H9 (cell line): ENCODE measurements at regions not wholly inside any gene's neighbourhood (a gene's known extent, or its start where the extent isn't known, plus 50 kb on each side); places are given as distances from the start of the nearest gene placed in this dataset.

Experiments used
- DNase-seq: peaks from one replicate; pipeline ENCODE4 v3.0.0-alpha.2; 2017
- H2AFZ ChIP-seq: one replicate; pipeline ENCODE4 v1.6.1; 2013; ENCODE audit warnings: mild to moderate bottlenecking, low read length, control low read depth, moderate library complexity
- H2AK5ac ChIP-seq: 2 replicates; pipeline ENCODE4 v1.6.1; 2013; ENCODE audit warnings: low read length, control low read depth, mixed read lengths; ENCODE audit not compliant: insufficient read length
- H2BK120ac ChIP-seq: one replicate; pipeline ENCODE4 v1.6.1; 2013; ENCODE audit warnings: low read depth, mild to moderate bottlenecking, low read length, control low read depth, inconsistent platforms; ENCODE audit not compliant: poor library complexity, severe bottlenecking
- H2BK12ac ChIP-seq: 2 replicates; pipeline ENCODE4 v1.6.1; 2013; ENCODE audit warnings: low read length, control low read depth, mixed read lengths, low read depth; ENCODE audit not compliant: insufficient read length
- H2BK15ac ChIP-seq: 2 replicates; pipeline ENCODE4 v1.6.1; 2013; ENCODE audit warnings: low read depth, low read length, control low read depth
- H2BK20ac ChIP-seq: one replicate; pipeline ENCODE4 v1.6.1; 2013; ENCODE audit warnings: low read depth, mild to moderate bottlenecking, low read length, control low read depth, inconsistent platforms; ENCODE audit not compliant: poor library complexity, severe bottlenecking
- H2BK5ac ChIP-seq: 2 replicates; pipeline ENCODE4 v1.6.1; 2013; ENCODE audit warnings: low read length, control low read depth, mixed read lengths; ENCODE audit not compliant: insufficient read length
- H3K14ac ChIP-seq: 2 replicates; pipeline ENCODE4 v1.6.1; 2013; ENCODE audit warnings: low read length, control low read depth; ENCODE audit not compliant: insufficient read depth
- H3K18ac ChIP-seq: 2 replicates; pipeline ENCODE4 v1.6.1; 2013; ENCODE audit warnings: low read depth, mild to moderate bottlenecking, mixed read lengths, low read length, control low read depth; ENCODE audit not compliant: insufficient read length
- H3K23ac ChIP-seq: 2 replicates; pipeline ENCODE4 v1.6.1; 2013; ENCODE audit warnings: low read length, control low read depth, mixed read lengths, low read depth; ENCODE audit not compliant: insufficient read length
- H3K23me2 ChIP-seq: 2 replicates; pipeline ENCODE4 v1.6.1; 2013; ENCODE audit warnings: low read depth, mild to moderate bottlenecking, mixed read lengths, low read length, control low read depth; ENCODE audit not compliant: insufficient read length, poor library complexity, severe bottlenecking
- H3K27ac ChIP-seq: 2 replicates; pipeline ENCODE4 v1.5.1; 2013; ENCODE audit warnings: low read length, control low read depth, mixed read lengths, low read depth; ENCODE audit not compliant: insufficient read length
- H3K27me3 ChIP-seq: 2 replicates; pipeline ENCODE4 v1.6.1; 2013; ENCODE audit warnings: low read length, control low read depth, inconsistent platforms; ENCODE audit not compliant: insufficient read depth
- H3K4ac ChIP-seq: 2 replicates; pipeline ENCODE4 v1.6.1; 2013; ENCODE audit warnings: low read depth, mild to moderate bottlenecking, control low read depth, inconsistent platforms, low read length, moderate library complexity
- H3K4me1 ChIP-seq: 2 replicates; pipeline ENCODE4 v1.6.1; 2013; ENCODE audit warnings: low read length, control low read depth, inconsistent platforms; ENCODE audit not compliant: insufficient read depth
- H3K4me2 ChIP-seq: 2 replicates; pipeline ENCODE4 v1.6.1; 2013; ENCODE audit warnings: low read length, control low read depth, mixed read lengths; ENCODE audit not compliant: insufficient read length, insufficient read depth
- H3K56ac ChIP-seq: 2 replicates; pipeline ENCODE4 v1.6.1; 2013; ENCODE audit warnings: low read depth, mild to moderate bottlenecking, mixed read lengths, low read length, control low read depth; ENCODE audit not compliant: insufficient read length
- H3K79me1 ChIP-seq: 2 replicates; pipeline ENCODE4 v1.6.1; 2013; ENCODE audit warnings: low read depth, mild to moderate bottlenecking, moderate library complexity, low read length, control low read depth, inconsistent platforms; ENCODE audit not compliant: insufficient read depth, poor library complexity, severe bottlenecking
- H3K79me2 ChIP-seq: 2 replicates; pipeline ENCODE4 v1.6.1; 2013; ENCODE audit warnings: low read length, control low read depth, inconsistent platforms; ENCODE audit not compliant: insufficient read depth
- H3K9ac ChIP-seq: 2 replicates; pipeline ENCODE4 v1.6.1; 2013; ENCODE audit warnings: low read length, control low read depth, mixed read lengths; ENCODE audit not compliant: insufficient read length; ENCODE audit errors: extremely low read depth
- H3K9me3 ChIP-seq: one replicate; pipeline ENCODE4 v1.6.1; 2013; ENCODE audit warnings: low read depth, low read length, inconsistent platforms; ENCODE audit not compliant: control insufficient read depth
- H3T11ph ChIP-seq: one replicate; pipeline ENCODE4 v1.6.1; 2013; ENCODE audit warnings: mild to moderate bottlenecking, low read length, control low read depth, inconsistent platforms
- H4K20me1 ChIP-seq: one replicate; pipeline ENCODE4 v1.6.1; 2013; ENCODE audit not compliant: control insufficient read depth, insufficient read length, insufficient read depth
- H4K5ac ChIP-seq: 2 replicates; pipeline ENCODE4 v1.6.1; 2013; ENCODE audit warnings: low read depth, mild to moderate bottlenecking, mixed read lengths, low read length, control low read depth; ENCODE audit not compliant: insufficient read length
- H4K8ac ChIP-seq: replicated peaks from 2 replicates; pipeline ENCODE4 v1.6.1; 2013; ENCODE audit warnings: low read length, control low read depth, mixed read lengths, low read depth; ENCODE audit not compliant: insufficient read length
- H4K91ac ChIP-seq: 2 replicates; pipeline ENCODE4 v1.6.1; 2013; ENCODE audit warnings: low read depth, mild to moderate bottlenecking, moderate library complexity, mixed read lengths, low read length, control low read depth; ENCODE audit not compliant: insufficient read length
- H3K27ac Mint-ChIP-seq, 3 experiments: 2 replicates in 2 of 3; 3 replicates in 1 of 3; pipeline ENCODE4 v1.8.0; 2020 to 2021; ENCODE audit warnings: mixed read lengths in 3 of 3, mild to moderate bottlenecking in 1 of 3, moderate library complexity in 1 of 3
- H3K27me3 Mint-ChIP-seq: 2 replicates; pipeline ENCODE4 v1.8.0; 2021; ENCODE audit warnings: low read depth, mild to moderate bottlenecking, moderate library complexity, mixed read lengths
- H3K36me3 Mint-ChIP-seq, 3 experiments: 2 replicates in 2 of 3; 3 replicates in 1 of 3; pipeline ENCODE4 v1.8.0; 2020 to 2021; ENCODE audit warnings: low read depth in 3 of 3, mixed read lengths in 3 of 3; ENCODE audit not compliant: insufficient read depth in 1 of 3
- H3K4me1 Mint-ChIP-seq, 2 experiments: 2 replicates each; pipeline ENCODE4 v1.8.0; 2020; ENCODE audit warnings: mixed read lengths in 2 of 2
- H3K4me3 Mint-ChIP-seq, 2 experiments: 2 replicates in 1 of 2; 3 replicates in 1 of 2; pipeline ENCODE4 v1.8.0; 2020 to 2021; ENCODE audit warnings: mild to moderate bottlenecking in 2 of 2, mixed read lengths in 2 of 2, moderate library complexity in 1 of 2
- H3K9me3 Mint-ChIP-seq, 2 experiments: 2 replicates in 1 of 2; 3 replicates in 1 of 2; pipeline ENCODE4 v1.8.0; 2020; ENCODE audit warnings: mild to moderate bottlenecking in 2 of 2, mixed read lengths in 2 of 2, moderate library complexity in 1 of 2
- CTCF ChIP-seq: fragments of 200-600 bp; sonication (generic); conservative IDR thresholded peaks from 3 replicates; pipeline ENCODE4 v1.8.0; 2021; ENCODE audit warnings: antibody characterized with exemption, mild to moderate bottlenecking
- WGBS: extraction: QIAGEN DNeasy Blood & Tissue Kit; methylation state at CpG from one replicate; pipeline ENCODE4 v1.1.7; 2013; ENCODE audit warnings: missing lambda C conversion rate, low lambda C conversion rate, mixed read lengths; ENCODE audit not compliant: insufficient read length; ENCODE audit errors: extremely low coverage; 5-methylcytosine and 5-hydroxymethylcytosine counted together

DNA sequence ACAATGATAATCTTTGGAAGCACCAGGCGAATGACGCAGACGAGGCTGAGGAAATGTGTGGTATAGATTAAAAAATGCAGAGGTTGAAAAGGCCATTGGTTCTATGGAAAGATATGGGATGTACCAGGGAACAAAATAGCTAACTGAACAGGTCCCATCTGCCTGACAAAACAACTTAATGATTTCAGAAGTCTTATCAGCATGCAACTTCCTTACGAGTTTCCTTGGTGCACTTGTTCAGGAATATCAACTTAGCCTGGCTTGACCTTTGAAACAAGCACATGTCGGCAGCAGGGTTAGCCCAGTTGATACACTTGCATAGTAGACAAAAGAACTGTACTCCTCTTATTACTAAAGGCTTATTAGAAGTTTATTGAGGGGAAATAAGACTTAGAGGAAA lies 90.9 kb upstream of the CDH11 start:
- no CpG with 5 or more reads among the region's 5 CpGs for WGBS
- Histone ChIP-seq H2AK5ac (no peak overlapping the region), H4K20me1 (no peaks in the 10 kb centered on the region), H4K91ac (no peak overlapping the region), H4K8ac (no peak overlapping the region), H3K79me2 (no peaks in the 10 kb centered on the region), H3K79me1 (no peaks in the 10 kb centered on the region), H3T11ph (no peak overlapping the region), H2AFZ (no peak overlapping the region), H2BK12ac (no peak overlapping the region), H4K5ac (no peak overlapping the region), H3K27me3 (no peaks in the 10 kb centered on the region; the same call in 1 of the 2 replicates), H3K27ac (no peak overlapping the region), H2BK5ac (no peak overlapping the region), H3K4me1 (no peaks in the 10 kb centered on the region), H3K4ac (no peak overlapping the region), H2BK20ac (no peak overlapping the region), H3K9me3 (no peaks in the 10 kb centered on the region), H3K18ac (no peak overlapping the region), H3K23ac (no peak overlapping the region), H3K56ac (no peak overlapping the region), H3K9ac (no peak overlapping the region), H3K14ac (no peak overlapping the region), H3K23me2 (no peaks in the 10 kb centered on the region), H2BK120ac (no peak overlapping the region), H3K4me2 (no peak overlapping the region), H2BK15ac (no peak overlapping the region)
- Mint-ChIP-seq H3K27ac (no peak overlapping the region), H3K4me3 (no peak overlapping the region), H3K27me3 (peaks cover 16% of the 10 kb centered on the region), H3K9me3 (no peaks in the 10 kb centered on the region), H3K4me1 (no peaks in the 10 kb centered on the region), H3K36me3 (no peaks in the 10 kb centered on the region)
- no peak for DNase-seq
- no peak for TF ChIP-seq CTCF
